GM10266 (cell line): ENCODE measurements at regions not wholly inside any gene's neighbourhood (a gene's known extent, or its start where the extent isn't known, plus 50 kb on each side); places are given as distances from the start of the nearest gene placed in this dataset.

Source experiments
- DNase-seq: peaks from one replicate; pipeline ENCODE4 v3.0.0; 2012; ENCODE audit errors: extremely low spot score
- TF ChIP-seq, protein P1 (sequence below): IDR thresholded peaks from 2 replicates; pipeline ENCODE4 v1.5.1; 2012; ENCODE audit warnings: mild to moderate bottlenecking, low read depth; ENCODE audit not compliant: control insufficient read depth, insufficient read depth; ENCODE audit errors: missing control alignments

DNA sequence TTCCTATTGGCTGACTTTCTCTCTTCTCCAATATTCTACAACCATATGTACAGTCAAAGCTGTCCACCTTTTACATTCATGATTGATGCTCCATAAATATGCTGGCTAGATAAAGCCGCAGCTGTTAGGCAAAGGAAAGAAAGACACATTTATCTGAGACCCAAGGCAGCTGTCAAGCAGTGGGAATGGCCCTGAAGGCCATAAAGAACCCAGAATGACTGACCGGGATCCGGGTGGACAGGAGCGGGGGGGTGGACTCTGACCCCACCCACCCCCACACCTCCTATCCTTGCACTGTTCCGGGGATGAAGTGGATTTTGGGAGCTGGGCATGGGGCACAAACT, 116.4 kb downstream of the RTP5 start:
- TF ChIP-seq, protein P1, sequence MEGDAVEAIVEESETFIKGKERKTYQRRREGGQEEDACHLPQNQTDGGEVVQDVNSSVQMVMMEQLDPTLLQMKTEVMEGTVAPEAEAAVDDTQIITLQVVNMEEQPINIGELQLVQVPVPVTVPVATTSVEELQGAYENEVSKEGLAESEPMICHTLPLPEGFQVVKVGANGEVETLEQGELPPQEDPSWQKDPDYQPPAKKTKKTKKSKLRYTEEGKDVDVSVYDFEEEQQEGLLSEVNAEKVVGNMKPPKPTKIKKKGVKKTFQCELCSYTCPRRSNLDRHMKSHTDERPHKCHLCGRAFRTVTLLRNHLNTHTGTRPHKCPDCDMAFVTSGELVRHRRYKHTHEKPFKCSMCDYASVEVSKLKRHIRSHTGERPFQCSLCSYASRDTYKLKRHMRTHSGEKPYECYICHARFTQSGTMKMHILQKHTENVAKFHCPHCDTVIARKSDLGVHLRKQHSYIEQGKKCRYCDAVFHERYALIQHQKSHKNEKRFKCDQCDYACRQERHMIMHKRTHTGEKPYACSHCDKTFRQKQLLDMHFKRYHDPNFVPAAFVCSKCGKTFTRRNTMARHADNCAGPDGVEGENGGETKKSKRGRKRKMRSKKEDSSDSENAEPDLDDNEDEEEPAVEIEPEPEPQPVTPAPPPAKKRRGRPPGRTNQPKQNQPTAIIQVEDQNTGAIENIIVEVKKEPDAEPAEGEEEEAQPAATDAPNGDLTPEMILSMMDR = no peak
- no peak for DNase-seq

DNA sequence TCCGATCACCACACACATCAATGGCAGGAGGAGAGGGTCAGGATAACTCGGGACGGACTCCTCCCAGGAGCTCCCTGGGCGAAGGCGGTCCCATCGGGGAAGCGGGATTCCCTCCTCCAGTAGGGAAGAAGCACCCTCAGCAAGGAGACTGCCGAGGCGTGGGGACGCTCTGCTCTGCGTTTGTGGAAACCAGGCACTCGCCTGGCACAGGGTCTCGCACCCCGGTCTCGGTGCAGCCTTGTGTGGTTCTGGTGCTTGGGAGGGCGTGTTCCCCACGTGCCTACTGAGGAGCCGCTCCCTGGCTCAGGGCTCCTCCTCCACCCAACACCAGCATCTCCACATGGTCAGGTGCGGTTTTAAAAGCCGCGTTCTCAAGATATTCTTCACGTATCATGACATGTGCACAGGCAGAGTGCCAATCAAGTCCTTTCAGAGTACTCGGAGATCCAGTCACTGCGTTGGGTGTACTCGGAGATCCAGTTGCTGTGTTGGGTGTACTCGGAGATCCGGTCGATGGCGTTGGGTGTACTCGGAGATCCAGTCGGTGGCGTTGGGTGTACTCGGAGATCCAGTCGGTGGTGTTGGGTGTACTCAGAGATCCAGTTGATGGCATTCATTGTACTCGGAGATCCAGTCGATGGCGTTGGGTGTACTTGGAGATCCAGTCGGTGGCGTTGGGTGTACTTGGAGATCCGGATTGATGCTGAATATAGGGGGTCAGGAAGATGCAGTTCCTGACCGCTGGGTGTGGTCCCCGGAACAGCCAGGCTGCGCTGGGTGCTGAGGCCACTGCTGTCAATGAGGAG, 117.5 kb downstream of the RTP5 start:
- DNase-seq = no peak
- TF ChIP-seq, protein P1 = no peak

DNA sequence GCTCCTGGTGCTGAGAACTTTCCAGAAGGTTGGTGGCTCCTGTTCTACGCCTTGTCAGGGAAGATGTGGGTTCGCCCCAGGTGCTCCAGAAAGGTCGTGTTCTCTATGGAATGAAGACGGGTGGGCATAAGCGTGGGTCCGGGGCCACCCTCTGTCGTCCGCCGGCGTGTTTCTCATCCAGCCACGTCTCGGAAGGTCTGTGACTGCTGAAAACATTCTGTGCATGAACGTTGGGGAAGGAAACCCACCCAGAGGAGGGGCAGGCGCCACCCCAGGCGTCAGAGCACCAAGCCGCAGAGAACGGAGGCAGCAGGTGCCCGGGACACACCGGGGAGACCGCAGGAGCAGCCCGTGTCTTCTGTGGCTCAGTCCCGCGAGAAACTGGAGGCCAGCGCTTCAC, 118.2 kb downstream of the RTP5 start:
- no peak for DNase-seq
- TF ChIP-seq, protein P1 = no peak

DNA sequence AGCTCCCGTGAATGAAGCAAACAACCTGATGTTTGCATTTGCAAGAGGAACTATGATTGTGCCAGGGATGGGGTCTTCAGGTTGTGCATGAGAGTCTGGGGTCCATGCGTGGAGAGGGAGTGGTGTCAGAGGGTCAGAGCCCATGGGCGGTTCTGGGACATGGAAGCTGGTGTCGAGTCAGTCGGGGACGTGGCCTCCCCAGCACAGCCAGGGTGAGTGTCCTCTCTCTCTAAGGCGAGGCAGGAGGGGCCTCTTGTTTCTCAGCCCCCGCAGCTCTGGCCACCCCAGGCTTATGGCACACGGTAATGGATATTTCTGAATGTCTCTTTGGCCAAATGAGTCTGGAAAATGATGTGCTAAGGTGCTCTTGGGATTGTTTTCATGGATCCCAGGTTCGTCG, 118.6 kb downstream of the RTP5 start:
- TF ChIP-seq, protein P1 = no peak
- DNase-seq = no peak

DNA sequence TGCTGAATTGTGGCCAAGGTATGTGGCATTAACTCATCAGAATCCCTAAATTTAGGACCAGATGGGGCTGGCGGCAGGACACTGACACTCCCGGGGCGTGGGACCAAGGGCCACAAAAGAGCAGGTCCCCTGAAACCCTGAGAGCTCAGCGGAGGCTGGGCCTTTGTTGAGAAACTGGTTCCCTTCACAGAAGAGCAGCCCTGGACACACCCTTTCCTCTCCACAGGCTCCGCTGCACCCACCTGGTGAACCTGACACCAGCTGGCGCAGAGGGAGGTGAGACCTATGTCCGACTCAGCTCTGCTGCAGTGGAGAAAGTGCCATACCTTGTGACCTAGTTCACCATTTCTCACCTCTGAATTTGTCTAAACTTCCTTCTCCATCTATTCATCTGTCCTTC, 119.5 kb downstream of the RTP5 start:
- DNase-seq = no peak
- TF ChIP-seq, protein P1 = no peak

DNA sequence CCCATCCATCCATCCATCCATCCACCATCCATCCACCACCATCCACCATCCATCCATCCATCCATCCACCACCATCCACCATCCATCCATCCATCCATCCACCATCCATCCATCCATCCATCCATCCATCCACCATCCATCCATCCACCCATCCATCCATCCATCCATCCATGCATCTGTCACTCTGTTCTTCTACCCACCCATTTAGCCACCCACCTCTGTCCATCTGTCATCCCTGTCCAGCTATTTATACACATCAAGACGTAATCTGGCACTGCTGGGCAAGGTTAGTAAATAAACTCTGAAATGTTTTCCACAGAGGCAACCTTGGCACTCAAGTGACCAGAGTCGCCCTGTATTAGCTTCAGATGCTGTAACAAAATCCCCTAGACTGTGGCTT, 120.9 kb downstream of the RTP5 start:
- DNase-seq = no peak
- TF ChIP-seq, protein P1 = no peak

DNA sequence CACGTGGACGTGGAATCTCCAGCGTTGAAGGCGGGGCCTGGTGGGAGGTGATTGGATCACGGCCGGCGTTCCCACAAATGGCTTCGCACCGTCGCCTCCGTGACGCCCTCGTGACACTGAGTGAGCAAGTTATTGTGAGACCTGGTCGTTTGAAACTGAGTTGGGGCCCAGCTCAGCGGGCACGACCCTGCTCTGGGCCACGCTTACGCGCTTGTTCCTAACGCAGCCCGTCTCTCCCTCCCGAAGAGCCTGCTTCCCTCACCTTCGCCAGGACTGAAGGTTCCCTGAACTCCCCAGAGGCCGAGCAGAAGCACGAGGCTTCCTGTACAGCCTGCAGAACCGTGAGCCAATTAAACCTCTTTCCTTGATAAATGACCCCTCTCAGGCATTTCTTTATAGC, 121.8 kb downstream of the RTP5 start:
- DNase-seq = no peak
- TF ChIP-seq, protein P1 = no peak
